ENCODE measurements at regions not wholly inside any gene's neighbourhood (a gene's known extent, or its start where the extent isn't known, plus 50 kb on each side); places are given as distances from the start of the nearest gene placed in this dataset.

- H3K9ac ChIP-seq (ENCODE audit: low read depth in 2 of 2, low read length in 2 of 2): peak overlapping the region in 1 of 2 donors; percentile 19
- H3K9me3 ChIP-seq: no peaks in the 10 kb centered on the region
- H3K36me3 ChIP-seq: no peaks in the 10 kb centered on the region
- DNase-seq: no peak
- TF ChIP-seq, protein P1, sequence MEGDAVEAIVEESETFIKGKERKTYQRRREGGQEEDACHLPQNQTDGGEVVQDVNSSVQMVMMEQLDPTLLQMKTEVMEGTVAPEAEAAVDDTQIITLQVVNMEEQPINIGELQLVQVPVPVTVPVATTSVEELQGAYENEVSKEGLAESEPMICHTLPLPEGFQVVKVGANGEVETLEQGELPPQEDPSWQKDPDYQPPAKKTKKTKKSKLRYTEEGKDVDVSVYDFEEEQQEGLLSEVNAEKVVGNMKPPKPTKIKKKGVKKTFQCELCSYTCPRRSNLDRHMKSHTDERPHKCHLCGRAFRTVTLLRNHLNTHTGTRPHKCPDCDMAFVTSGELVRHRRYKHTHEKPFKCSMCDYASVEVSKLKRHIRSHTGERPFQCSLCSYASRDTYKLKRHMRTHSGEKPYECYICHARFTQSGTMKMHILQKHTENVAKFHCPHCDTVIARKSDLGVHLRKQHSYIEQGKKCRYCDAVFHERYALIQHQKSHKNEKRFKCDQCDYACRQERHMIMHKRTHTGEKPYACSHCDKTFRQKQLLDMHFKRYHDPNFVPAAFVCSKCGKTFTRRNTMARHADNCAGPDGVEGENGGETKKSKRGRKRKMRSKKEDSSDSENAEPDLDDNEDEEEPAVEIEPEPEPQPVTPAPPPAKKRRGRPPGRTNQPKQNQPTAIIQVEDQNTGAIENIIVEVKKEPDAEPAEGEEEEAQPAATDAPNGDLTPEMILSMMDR (IDR thresholded peaks at IDR 0.05): no peak
- H3K4me3 ChIP-seq: no peak overlapping the region
- H3K27me3 ChIP-seq: no peaks in the 10 kb centered on the region
- intact Hi-C loops (cut with DNase I): no loop called here
- peak overlapping the region; percentile 32 for H3K27ac ChIP-seq
- H3K4me1 ChIP-seq: no peaks in the 10 kb centered on the region
Observed at GRCh38 chr18:75349668-75350511, 77.6 kb downstream of the SMIM21 start.

- no peaks in the 10 kb centered on the region for H3K27me3 ChIP-seq
- H3K9ac ChIP-seq (ENCODE audit: low read depth in 2 of 2, low read length in 2 of 2): no peak overlapping the region
- no peak overlapping the region for H3K27ac ChIP-seq
- no peaks in the 10 kb centered on the region for H3K9me3 ChIP-seq
- intact Hi-C loops (cut with DNase I): no loop called here
- no peaks in the 10 kb centered on the region for H3K36me3 ChIP-seq
- TF ChIP-seq, protein P1 (IDR thresholded peaks at IDR 0.05): no peak
- DNase-seq: no peak
- no peak overlapping the region for H3K4me3 ChIP-seq
- H3K4me1 ChIP-seq: no peaks in the 10 kb centered on the region
Observed at GRCh38 chr18:75346671-75347070, 80.8 kb downstream of the SMIM21 start.

DNA sequence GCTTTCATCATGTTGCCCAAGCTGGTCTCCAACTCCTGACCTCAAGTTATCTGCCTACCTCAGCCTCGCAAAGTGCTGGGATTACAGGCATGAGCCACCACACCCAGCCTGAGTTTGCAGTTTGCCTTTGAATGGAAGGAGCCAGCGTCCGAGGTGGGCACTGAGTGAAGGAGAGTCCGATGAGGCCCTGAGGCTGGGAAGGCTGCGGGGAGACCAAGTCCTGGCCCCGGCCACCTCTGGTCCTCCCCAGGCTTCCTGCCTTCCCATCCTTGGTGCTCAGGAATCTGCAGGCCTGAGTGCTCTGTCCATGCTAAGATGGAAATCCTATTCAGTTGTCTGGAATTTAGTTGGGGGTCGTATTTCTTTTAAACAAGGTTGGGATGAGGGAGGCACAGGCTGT is 82.9 kb downstream of the SMIM21 start:
- no peaks in the 10 kb centered on the region for H3K4me1 ChIP-seq
- H3K36me3 ChIP-seq: no peaks in the 10 kb centered on the region
- H3K27ac ChIP-seq: no peak overlapping the region
- no peak overlapping the region for H3K4me3 ChIP-seq
- DNase-seq: no peak
- TF ChIP-seq, protein P1 (IDR thresholded peaks at IDR 0.05): no peak
- no peaks in the 10 kb centered on the region for H3K9me3 ChIP-seq
- intact Hi-C loops (cut with DNase I): no loop called here
- no peaks in the 10 kb centered on the region for H3K27me3 ChIP-seq
- H3K9ac ChIP-seq (ENCODE audit: low read depth in 2 of 2, low read length in 2 of 2): no peak overlapping the region

GRCh38 chr18:75344161-75344560 is 83.3 kb downstream of the SMIM21 start:
- Histone ChIP-seq H3K27ac (no peak overlapping the region), H3K4me3 (no peak overlapping the region), H3K27me3 (no peaks in the 10 kb centered on the region), H3K9ac (ENCODE audit: low read depth in 2 of 2, low read length in 2 of 2) (no peak overlapping the region), H3K36me3 (no peaks in the 10 kb centered on the region), H3K9me3 (no peaks in the 10 kb centered on the region), H3K4me1 (no peaks in the 10 kb centered on the region)
- intact Hi-C loops (cut with DNase I): no loop called here
- TF ChIP-seq, protein P1 (IDR thresholded peaks at IDR 0.05): no peak
- DNase-seq: no peak

DNA sequence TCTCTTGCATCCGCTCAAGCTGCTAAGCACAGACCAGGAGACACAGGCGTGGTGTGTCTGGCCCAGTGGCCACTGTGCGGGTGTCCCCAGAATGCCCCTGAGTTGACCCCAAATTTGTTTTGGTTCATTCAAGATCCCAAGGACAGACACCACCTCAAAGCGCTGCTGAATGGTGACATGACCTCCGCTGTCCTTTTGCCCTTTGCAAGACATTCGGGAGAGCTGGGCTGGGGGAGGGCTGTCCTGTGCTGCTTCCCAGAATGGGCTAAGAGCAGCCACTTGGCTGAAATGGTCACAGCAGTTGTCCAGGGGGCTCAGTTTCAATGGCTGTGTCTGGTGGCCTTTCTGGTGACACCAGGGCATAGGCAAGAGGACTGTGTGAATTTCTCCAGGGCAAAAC is 84.1 kb downstream of the SMIM21 start:
- Histone ChIP-seq H3K27ac (no peak overlapping the region), H3K9me3 (no peaks in the 10 kb centered on the region), H3K4me1 (no peaks in the 10 kb centered on the region), H3K27me3 (no peaks in the 10 kb centered on the region), H3K36me3 (no peaks in the 10 kb centered on the region), H3K9ac (ENCODE audit: low read depth in 2 of 2, low read length in 2 of 2) (no peak overlapping the region), H3K4me3 (no peak overlapping the region)
- TF ChIP-seq, protein P1 (IDR thresholded peaks at IDR 0.05): no peak
- DNase-seq: no peak
- intact Hi-C loops (cut with DNase I): no loop called here

Measured in colonic mucosa (tissue), 4 donors.